ENCODE measurements at regions not wholly inside any gene's neighbourhood (a gene's known extent, or its start where the extent isn't known, plus 50 kb on each side); places are given as distances from the start of the nearest gene placed in this dataset.

GRCh38 chr2:47303341-47304148 is 65.6 kb upstream of the EPCAM start:
- Histone ChIP-seq H3K27ac (ENCODE audit: low read length) (no peak overlapping the region), H3K9me3 (ENCODE audit: control insufficient read depth, insufficient read depth, low read depth, low read length) (no peaks in the 10 kb centered on the region), H3K4me1 (ENCODE audit: control insufficient read depth, insufficient read depth, low read length) (no peaks in the 10 kb centered on the region), H3K36me3 (ENCODE audit: control insufficient read depth, insufficient read depth, low read length) (no peaks in the 10 kb centered on the region), H3K27me3 (ENCODE audit: control insufficient read depth, insufficient read depth, low read length) (no peaks in the 10 kb centered on the region), H3K4me3 (ENCODE audit: low read depth in 2 of 2, low read length in 2 of 2) (no peak overlapping the region)
- BruUV-seq (replicated peaks) = no TSS peak
- ATAC-seq (no peak), DNase-seq (ENCODE audit: low read depth, low spot score) (no peak)
- ChIA-PET POLR2A (interaction anchor here (0.6 kb wide), 1 partner anchor 121 kb away, joined by 4 read pairs; no protein-coding TSS in a partner anchor), CTCF (interaction anchor here (0.7 kb wide), 1 partner anchor 100 kb away, joined by 3 read pairs; no protein-coding TSS in a partner anchor)
- intact Hi-C loops (cut with micrococcal nuclease; ENCODE audit: unreplicated experiment) = no loop called here
- in situ Hi-C loops (cut with HindIII; ENCODE audit: low pct_unique_long_range_greater_than_20kb, low sequenced_read_pairs) = no loop called here
- TF ChIP-seq TCF7L2 (IDR thresholded peaks at IDR 0.05; ENCODE audit: low read depth, low read length) = no peak
- no peak for TF ChIP-seq CTCF (IDR thresholded peaks at IDR 0.05)
- TF ChIP-seq POLR2AphosphoS5 (IDR thresholded peaks at IDR 0.05; ENCODE audit: low read depth, low read length) = no peak
- no peak for TF ChIP-seq SIN3A (IDR thresholded peaks at IDR 0.05; ENCODE audit: borderline replicate concordance, insufficient read depth, low read depth, low read length)
- no peak for TF ChIP-seq REST (IDR thresholded peaks at IDR 0.05; ENCODE audit: insufficient read depth in 1 of 2, low read depth in 2 of 2, low read length in 1 of 2)

- POLR2A ChIA-PET = no interaction called here
- DNase-seq (ENCODE audit: low read depth, low spot score) (no peak), ATAC-seq (no peak)
- Histone ChIP-seq H3K27ac (ENCODE audit: low read length) (no peak overlapping the region), H3K4me3 (ENCODE audit: low read depth in 2 of 2, low read length in 2 of 2) (no peak overlapping the region), H3K36me3 (ENCODE audit: control insufficient read depth, insufficient read depth, low read length) (no peaks in the 10 kb centered on the region), H3K27me3 (ENCODE audit: control insufficient read depth, insufficient read depth, low read length) (no peaks in the 10 kb centered on the region), H3K4me1 (ENCODE audit: control insufficient read depth, insufficient read depth, low read length) (no peaks in the 10 kb centered on the region), H3K9me3 (ENCODE audit: control insufficient read depth, insufficient read depth, low read depth, low read length) (no peaks in the 10 kb centered on the region)
- intact Hi-C loops (cut with micrococcal nuclease; ENCODE audit: unreplicated experiment) (no loop called here), in situ Hi-C loops (cut with HindIII; ENCODE audit: low pct_unique_long_range_greater_than_20kb, low sequenced_read_pairs) (no loop called here)
- CTCF ChIA-PET = interaction anchor here (0.6 kb wide), 1 partner anchor 18 kb away, joined by 5 read pairs; no protein-coding TSS in a partner anchor
- no peak for TF ChIP-seq POLR2AphosphoS5 (IDR thresholded peaks at IDR 0.05; ENCODE audit: low read depth, low read length)
- no peak for TF ChIP-seq REST (IDR thresholded peaks at IDR 0.05; ENCODE audit: insufficient read depth in 1 of 2, low read depth in 2 of 2, low read length in 1 of 2)
- TF ChIP-seq CTCF (IDR thresholded peaks at IDR 0.05) = no peak
- no peak for TF ChIP-seq SIN3A (IDR thresholded peaks at IDR 0.05; ENCODE audit: borderline replicate concordance, insufficient read depth, low read depth, low read length)
- TF ChIP-seq TCF7L2 (IDR thresholded peaks at IDR 0.05; ENCODE audit: low read depth, low read length) = no peak
- BruUV-seq (replicated peaks) = no TSS peak
These were observed 66.8 kb upstream of the EPCAM start for GRCh38 chr2:47302308-47302707.

Measured in Panc1 (cell line).